H9 (cell line): ENCODE measurements at regions not wholly inside any gene's neighbourhood (a gene's known extent, or its start where the extent isn't known, plus 50 kb on each side); places are given as distances from the start of the nearest gene placed in this dataset.

Experiments used
- DNase-seq: peaks from one replicate; pipeline ENCODE4 v3.0.0-alpha.2; 2017
- H2AFZ ChIP-seq: one replicate; pipeline ENCODE4 v1.6.1; 2013; ENCODE audit warnings: mild to moderate bottlenecking, low read length, control low read depth, moderate library complexity
- H2AK5ac ChIP-seq: 2 replicates; pipeline ENCODE4 v1.6.1; 2013; ENCODE audit warnings: low read length, control low read depth, mixed read lengths; ENCODE audit not compliant: insufficient read length
- H2BK120ac ChIP-seq: one replicate; pipeline ENCODE4 v1.6.1; 2013; ENCODE audit warnings: low read depth, mild to moderate bottlenecking, low read length, control low read depth, inconsistent platforms; ENCODE audit not compliant: poor library complexity, severe bottlenecking
- H2BK12ac ChIP-seq: 2 replicates; pipeline ENCODE4 v1.6.1; 2013; ENCODE audit warnings: low read length, control low read depth, mixed read lengths, low read depth; ENCODE audit not compliant: insufficient read length
- H2BK15ac ChIP-seq: 2 replicates; pipeline ENCODE4 v1.6.1; 2013; ENCODE audit warnings: low read depth, low read length, control low read depth
- H2BK20ac ChIP-seq: one replicate; pipeline ENCODE4 v1.6.1; 2013; ENCODE audit warnings: low read depth, mild to moderate bottlenecking, low read length, control low read depth, inconsistent platforms; ENCODE audit not compliant: poor library complexity, severe bottlenecking
- H2BK5ac ChIP-seq: 2 replicates; pipeline ENCODE4 v1.6.1; 2013; ENCODE audit warnings: low read length, control low read depth, mixed read lengths; ENCODE audit not compliant: insufficient read length
- H3K14ac ChIP-seq: 2 replicates; pipeline ENCODE4 v1.6.1; 2013; ENCODE audit warnings: low read length, control low read depth; ENCODE audit not compliant: insufficient read depth
- H3K18ac ChIP-seq: 2 replicates; pipeline ENCODE4 v1.6.1; 2013; ENCODE audit warnings: low read depth, mild to moderate bottlenecking, mixed read lengths, low read length, control low read depth; ENCODE audit not compliant: insufficient read length
- H3K23ac ChIP-seq: 2 replicates; pipeline ENCODE4 v1.6.1; 2013; ENCODE audit warnings: low read length, control low read depth, mixed read lengths, low read depth; ENCODE audit not compliant: insufficient read length
- H3K23me2 ChIP-seq: 2 replicates; pipeline ENCODE4 v1.6.1; 2013; ENCODE audit warnings: low read depth, mild to moderate bottlenecking, mixed read lengths, low read length, control low read depth; ENCODE audit not compliant: insufficient read length, poor library complexity, severe bottlenecking
- H3K27ac ChIP-seq: 2 replicates; pipeline ENCODE4 v1.5.1; 2013; ENCODE audit warnings: low read length, control low read depth, mixed read lengths, low read depth; ENCODE audit not compliant: insufficient read length
- H3K27me3 ChIP-seq: 2 replicates; pipeline ENCODE4 v1.6.1; 2013; ENCODE audit warnings: low read length, control low read depth, inconsistent platforms; ENCODE audit not compliant: insufficient read depth
- H3K4ac ChIP-seq: 2 replicates; pipeline ENCODE4 v1.6.1; 2013; ENCODE audit warnings: low read depth, mild to moderate bottlenecking, control low read depth, inconsistent platforms, low read length, moderate library complexity
- H3K4me1 ChIP-seq: 2 replicates; pipeline ENCODE4 v1.6.1; 2013; ENCODE audit warnings: low read length, control low read depth, inconsistent platforms; ENCODE audit not compliant: insufficient read depth
- H3K4me2 ChIP-seq: 2 replicates; pipeline ENCODE4 v1.6.1; 2013; ENCODE audit warnings: low read length, control low read depth, mixed read lengths; ENCODE audit not compliant: insufficient read length, insufficient read depth
- H3K56ac ChIP-seq: 2 replicates; pipeline ENCODE4 v1.6.1; 2013; ENCODE audit warnings: low read depth, mild to moderate bottlenecking, mixed read lengths, low read length, control low read depth; ENCODE audit not compliant: insufficient read length
- H3K79me1 ChIP-seq: 2 replicates; pipeline ENCODE4 v1.6.1; 2013; ENCODE audit warnings: low read depth, mild to moderate bottlenecking, moderate library complexity, low read length, control low read depth, inconsistent platforms; ENCODE audit not compliant: insufficient read depth, poor library complexity, severe bottlenecking
- H3K79me2 ChIP-seq: 2 replicates; pipeline ENCODE4 v1.6.1; 2013; ENCODE audit warnings: low read length, control low read depth, inconsistent platforms; ENCODE audit not compliant: insufficient read depth
- H3K9ac ChIP-seq: 2 replicates; pipeline ENCODE4 v1.6.1; 2013; ENCODE audit warnings: low read length, control low read depth, mixed read lengths; ENCODE audit not compliant: insufficient read length; ENCODE audit errors: extremely low read depth
- H3K9me3 ChIP-seq: one replicate; pipeline ENCODE4 v1.6.1; 2013; ENCODE audit warnings: low read depth, low read length, inconsistent platforms; ENCODE audit not compliant: control insufficient read depth
- H3T11ph ChIP-seq: one replicate; pipeline ENCODE4 v1.6.1; 2013; ENCODE audit warnings: mild to moderate bottlenecking, low read length, control low read depth, inconsistent platforms
- H4K20me1 ChIP-seq: one replicate; pipeline ENCODE4 v1.6.1; 2013; ENCODE audit not compliant: control insufficient read depth, insufficient read length, insufficient read depth
- H4K5ac ChIP-seq: 2 replicates; pipeline ENCODE4 v1.6.1; 2013; ENCODE audit warnings: low read depth, mild to moderate bottlenecking, mixed read lengths, low read length, control low read depth; ENCODE audit not compliant: insufficient read length
- H4K8ac ChIP-seq: replicated peaks from 2 replicates; pipeline ENCODE4 v1.6.1; 2013; ENCODE audit warnings: low read length, control low read depth, mixed read lengths, low read depth; ENCODE audit not compliant: insufficient read length
- H4K91ac ChIP-seq: 2 replicates; pipeline ENCODE4 v1.6.1; 2013; ENCODE audit warnings: low read depth, mild to moderate bottlenecking, moderate library complexity, mixed read lengths, low read length, control low read depth; ENCODE audit not compliant: insufficient read length
- H3K27ac Mint-ChIP-seq, 3 experiments: 2 replicates in 2 of 3; 3 replicates in 1 of 3; pipeline ENCODE4 v1.8.0; 2020 to 2021; ENCODE audit warnings: mixed read lengths in 3 of 3, mild to moderate bottlenecking in 1 of 3, moderate library complexity in 1 of 3
- H3K27me3 Mint-ChIP-seq: 2 replicates; pipeline ENCODE4 v1.8.0; 2021; ENCODE audit warnings: low read depth, mild to moderate bottlenecking, moderate library complexity, mixed read lengths
- H3K36me3 Mint-ChIP-seq, 3 experiments: 2 replicates in 2 of 3; 3 replicates in 1 of 3; pipeline ENCODE4 v1.8.0; 2020 to 2021; ENCODE audit warnings: low read depth in 3 of 3, mixed read lengths in 3 of 3; ENCODE audit not compliant: insufficient read depth in 1 of 3
- H3K4me1 Mint-ChIP-seq, 2 experiments: 2 replicates each; pipeline ENCODE4 v1.8.0; 2020; ENCODE audit warnings: mixed read lengths in 2 of 2
- H3K4me3 Mint-ChIP-seq, 2 experiments: 2 replicates in 1 of 2; 3 replicates in 1 of 2; pipeline ENCODE4 v1.8.0; 2020 to 2021; ENCODE audit warnings: mild to moderate bottlenecking in 2 of 2, mixed read lengths in 2 of 2, moderate library complexity in 1 of 2
- H3K9me3 Mint-ChIP-seq, 2 experiments: 2 replicates in 1 of 2; 3 replicates in 1 of 2; pipeline ENCODE4 v1.8.0; 2020; ENCODE audit warnings: mild to moderate bottlenecking in 2 of 2, mixed read lengths in 2 of 2, moderate library complexity in 1 of 2
- WGBS: extraction: QIAGEN DNeasy Blood & Tissue Kit; methylation state at CpG from one replicate; pipeline ENCODE4 v1.1.7; 2013; ENCODE audit warnings: missing lambda C conversion rate, low lambda C conversion rate, mixed read lengths; ENCODE audit not compliant: insufficient read length; ENCODE audit errors: extremely low coverage; 5-methylcytosine and 5-hydroxymethylcytosine counted together
- TF ChIP-seq, protein P1 (sequence below): fragments of 200-600 bp; sonication (generic); conservative IDR thresholded peaks from 3 replicates; pipeline ENCODE4 v1.8.0; 2021; ENCODE audit warnings: antibody characterized with exemption, mild to moderate bottlenecking

DNA sequence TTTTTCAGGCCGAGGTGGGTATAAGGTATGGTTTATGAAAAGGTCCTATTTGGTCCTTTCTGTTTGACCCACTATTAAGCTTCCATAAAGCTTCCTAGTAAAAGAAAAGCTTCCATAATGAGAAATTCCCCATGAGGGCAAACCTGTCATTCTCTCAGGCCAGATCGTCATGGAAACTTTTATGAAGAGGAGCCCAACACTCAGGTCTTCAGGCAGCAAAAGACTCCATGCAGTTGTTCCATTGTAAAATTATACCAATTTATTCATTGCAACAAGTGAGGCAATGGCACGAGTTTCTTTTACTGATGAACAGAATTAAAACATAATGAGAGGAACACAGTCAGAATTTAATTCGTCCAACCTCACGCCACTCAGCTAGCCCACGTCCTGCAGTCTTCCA is 188.6 kb downstream of the MTERF1 start:
- no peak overlapping the region for H3K4me2 ChIP-seq
- no peak overlapping the region for H4K91ac ChIP-seq
- no peak overlapping the region for H3K9ac ChIP-seq
- H3K36me3 Mint-ChIP-seq = no peaks in the 10 kb centered on the region; a peak in 1 of 7 replicates
- H3K14ac ChIP-seq = no peak overlapping the region
- DNase-seq = no peak
- TF ChIP-seq, protein P1, sequence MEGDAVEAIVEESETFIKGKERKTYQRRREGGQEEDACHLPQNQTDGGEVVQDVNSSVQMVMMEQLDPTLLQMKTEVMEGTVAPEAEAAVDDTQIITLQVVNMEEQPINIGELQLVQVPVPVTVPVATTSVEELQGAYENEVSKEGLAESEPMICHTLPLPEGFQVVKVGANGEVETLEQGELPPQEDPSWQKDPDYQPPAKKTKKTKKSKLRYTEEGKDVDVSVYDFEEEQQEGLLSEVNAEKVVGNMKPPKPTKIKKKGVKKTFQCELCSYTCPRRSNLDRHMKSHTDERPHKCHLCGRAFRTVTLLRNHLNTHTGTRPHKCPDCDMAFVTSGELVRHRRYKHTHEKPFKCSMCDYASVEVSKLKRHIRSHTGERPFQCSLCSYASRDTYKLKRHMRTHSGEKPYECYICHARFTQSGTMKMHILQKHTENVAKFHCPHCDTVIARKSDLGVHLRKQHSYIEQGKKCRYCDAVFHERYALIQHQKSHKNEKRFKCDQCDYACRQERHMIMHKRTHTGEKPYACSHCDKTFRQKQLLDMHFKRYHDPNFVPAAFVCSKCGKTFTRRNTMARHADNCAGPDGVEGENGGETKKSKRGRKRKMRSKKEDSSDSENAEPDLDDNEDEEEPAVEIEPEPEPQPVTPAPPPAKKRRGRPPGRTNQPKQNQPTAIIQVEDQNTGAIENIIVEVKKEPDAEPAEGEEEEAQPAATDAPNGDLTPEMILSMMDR = no peak
- no peak overlapping the region for H2BK12ac ChIP-seq
- H3K4me1 ChIP-seq = no peaks in the 10 kb centered on the region
- H3K27ac Mint-ChIP-seq = no peak overlapping the region
- no peak overlapping the region for H3K56ac ChIP-seq
- H3K4me1 Mint-ChIP-seq = peaks cover 16 to 25% of the 10 kb centered on the region in 2 experiments
- no peaks in the 10 kb centered on the region for H3K23me2 ChIP-seq
- H2BK15ac ChIP-seq = no peak overlapping the region
- H3K27me3 ChIP-seq = no peaks in the 10 kb centered on the region
- no peak overlapping the region for H3K4ac ChIP-seq
- no peaks in the 10 kb centered on the region; the same call in 1 of the 2 replicates for H3K27me3 Mint-ChIP-seq
- H2AFZ ChIP-seq = no peak overlapping the region
- no peaks in the 10 kb centered on the region for H3K9me3 ChIP-seq
- no CpG with 5 or more reads among the region's 6 CpGs for WGBS
- H4K5ac ChIP-seq = no peak overlapping the region
- H3K79me1 ChIP-seq = no peaks in the 10 kb centered on the region
- no peak overlapping the region for H3T11ph ChIP-seq
- no peak overlapping the region for H4K8ac ChIP-seq
- no peak overlapping the region for H3K4me3 Mint-ChIP-seq
- H3K9me3 Mint-ChIP-seq = no peaks in the 10 kb centered on the region
- H2AK5ac ChIP-seq = no peak overlapping the region
- no peak overlapping the region for H2BK120ac ChIP-seq
- no peak overlapping the region for H3K27ac ChIP-seq
- no peak overlapping the region for H3K18ac ChIP-seq
- H3K23ac ChIP-seq = no peak overlapping the region
- no peaks in the 10 kb centered on the region for H3K79me2 ChIP-seq
- H2BK5ac ChIP-seq = no peak overlapping the region
- no peak overlapping the region for H2BK20ac ChIP-seq
- peaks cover 2% of the 10 kb centered on the region for H4K20me1 ChIP-seq
